ENCODE measurements at regions not wholly inside any gene's neighbourhood (a gene's known extent, or its start where the extent isn't known, plus 50 kb on each side); places are given as distances from the start of the nearest gene placed in this dataset.

DNA sequence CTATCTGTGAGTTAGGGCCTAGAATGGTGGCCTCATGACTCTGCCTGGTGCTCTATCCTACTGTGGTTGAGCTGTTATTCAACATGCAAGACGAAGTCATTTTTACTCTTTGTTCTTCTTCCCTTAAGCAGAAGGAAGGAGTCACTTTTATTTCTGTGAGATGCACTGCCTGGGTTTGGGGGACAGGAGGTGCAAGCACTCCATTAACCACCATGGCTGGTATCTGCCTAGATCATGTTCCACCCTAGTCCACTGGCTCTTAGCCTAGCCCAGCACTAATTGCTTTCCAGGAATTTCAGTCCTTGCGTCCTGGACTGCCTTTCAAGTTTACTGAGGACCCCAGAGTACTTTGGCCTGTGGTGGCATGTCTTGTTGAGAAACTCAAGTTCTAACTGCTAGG is 1182.7 kb downstream of the FSTL5 start:
- ATAC-seq (ENCODE audit: insufficient read depth, low FRiP score) (no peak), DNase-seq (no peak)
- H3K9ac ChIP-seq (ENCODE audit: insufficient read depth in 1 of 2, low read length in 2 of 2), result no peak overlapping the region
- peaks cover 0 to 2% (median 0%) of the 10 kb centered on the region in 5 donors for H3K4me1 ChIP-seq (ENCODE audit: control insufficient read depth in 5 of 5, insufficient read depth in 5 of 5, low read length in 5 of 5)
- TF ChIP-seq, protein P1, sequence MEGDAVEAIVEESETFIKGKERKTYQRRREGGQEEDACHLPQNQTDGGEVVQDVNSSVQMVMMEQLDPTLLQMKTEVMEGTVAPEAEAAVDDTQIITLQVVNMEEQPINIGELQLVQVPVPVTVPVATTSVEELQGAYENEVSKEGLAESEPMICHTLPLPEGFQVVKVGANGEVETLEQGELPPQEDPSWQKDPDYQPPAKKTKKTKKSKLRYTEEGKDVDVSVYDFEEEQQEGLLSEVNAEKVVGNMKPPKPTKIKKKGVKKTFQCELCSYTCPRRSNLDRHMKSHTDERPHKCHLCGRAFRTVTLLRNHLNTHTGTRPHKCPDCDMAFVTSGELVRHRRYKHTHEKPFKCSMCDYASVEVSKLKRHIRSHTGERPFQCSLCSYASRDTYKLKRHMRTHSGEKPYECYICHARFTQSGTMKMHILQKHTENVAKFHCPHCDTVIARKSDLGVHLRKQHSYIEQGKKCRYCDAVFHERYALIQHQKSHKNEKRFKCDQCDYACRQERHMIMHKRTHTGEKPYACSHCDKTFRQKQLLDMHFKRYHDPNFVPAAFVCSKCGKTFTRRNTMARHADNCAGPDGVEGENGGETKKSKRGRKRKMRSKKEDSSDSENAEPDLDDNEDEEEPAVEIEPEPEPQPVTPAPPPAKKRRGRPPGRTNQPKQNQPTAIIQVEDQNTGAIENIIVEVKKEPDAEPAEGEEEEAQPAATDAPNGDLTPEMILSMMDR (IDR thresholded peaks at IDR 0.05; ENCODE audit: control extremely low read depth, extremely low read depth), result no peak
- no peak overlapping the region for H3K4me3 ChIP-seq
- no peaks in the 10 kb centered on the region for H3K9me3 ChIP-seq (ENCODE audit: control insufficient read depth in 4 of 4, insufficient read depth in 3 of 4, low read length in 3 of 4)
- no peaks in the 10 kb centered on the region for H3K36me3 ChIP-seq (ENCODE audit: control insufficient read depth in 4 of 4, insufficient read depth in 4 of 4, low read length in 4 of 4)
- WGBS, 2 donors, result 84 to 90% methylated on average over 2 of the region's 2 CpGs
- H3K27ac ChIP-seq (ENCODE audit: low read depth in 1 of 2, low read length in 1 of 2), result no peak overlapping the region
- H3K27me3 ChIP-seq (ENCODE audit: control insufficient read depth in 3 of 3, insufficient read depth in 3 of 3, low read length in 2 of 3), result no peaks in the 10 kb centered on the region

- H3K4me3 ChIP-seq, result no peak overlapping the region
- WGBS, 2 donors, result 91% methylated on average over 9 of the region's 9 CpGs
- no peaks in the 10 kb centered on the region for H3K36me3 ChIP-seq (ENCODE audit: control insufficient read depth in 4 of 4, insufficient read depth in 4 of 4, low read length in 4 of 4)
- DNase-seq, result no peak
- TF ChIP-seq, protein P1 (IDR thresholded peaks at IDR 0.05; ENCODE audit: control extremely low read depth, extremely low read depth), result no peak
- H3K9ac ChIP-seq (ENCODE audit: insufficient read depth in 1 of 2, low read length in 2 of 2), result no peak overlapping the region
- H3K27me3 ChIP-seq (ENCODE audit: control insufficient read depth in 3 of 3, insufficient read depth in 3 of 3, low read length in 2 of 3), result no peaks in the 10 kb centered on the region
- no peak overlapping the region for H3K27ac ChIP-seq (ENCODE audit: low read depth in 1 of 2, low read length in 1 of 2)
- H3K4me1 ChIP-seq (ENCODE audit: control insufficient read depth in 5 of 5, insufficient read depth in 5 of 5, low read length in 5 of 5), result peaks cover 0 to 6% (median 0%) of the 10 kb centered on the region in 5 donors
- ATAC-seq (ENCODE audit: insufficient read depth, low FRiP score), result no peak
- H3K9me3 ChIP-seq (ENCODE audit: control insufficient read depth in 4 of 4, insufficient read depth in 3 of 4, low read length in 3 of 4), result no peaks in the 10 kb centered on the region
Measured at GRCh38 chr4:160983035-160983434, 1180.8 kb downstream of the FSTL5 start.

DNA sequence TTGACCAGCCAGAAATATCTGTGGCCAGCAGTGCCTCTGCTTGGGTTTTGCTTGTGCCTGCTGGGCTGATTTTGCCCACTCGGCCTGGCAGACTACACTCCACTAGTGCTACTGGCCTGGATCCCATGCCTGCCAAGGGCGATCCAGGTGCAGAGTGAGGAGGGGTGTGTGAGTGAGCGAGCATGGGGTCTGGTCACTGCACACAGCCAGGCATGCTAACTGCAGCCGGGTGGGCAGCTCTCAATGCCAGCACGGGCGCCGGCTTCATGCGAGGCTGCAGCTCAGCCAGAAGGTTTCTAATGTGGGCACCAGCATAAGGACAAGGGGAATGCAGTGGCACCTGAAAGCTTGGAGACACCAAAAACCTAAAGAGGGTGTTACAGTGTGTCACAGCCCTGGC is 1161.4 kb downstream of the FSTL5 start:
- DNase-seq (no peak), ATAC-seq (ENCODE audit: insufficient read depth, low FRiP score) (no peak)
- H3K9ac ChIP-seq (ENCODE audit: insufficient read depth in 1 of 2, low read length in 2 of 2), result no peak overlapping the region
- 92 to 93% methylated on average over 8 of the region's 8 CpGs for WGBS, 2 donors
- TF ChIP-seq, protein P1 (IDR thresholded peaks at IDR 0.05; ENCODE audit: control extremely low read depth, extremely low read depth), result no peak
- H3K36me3 ChIP-seq (ENCODE audit: control insufficient read depth in 4 of 4, insufficient read depth in 4 of 4, low read length in 4 of 4), result no peaks in the 10 kb centered on the region
- no peaks in the 10 kb centered on the region for H3K4me1 ChIP-seq (ENCODE audit: control insufficient read depth in 5 of 5, insufficient read depth in 5 of 5, low read length in 5 of 5)
- H3K4me3 ChIP-seq, result no peak overlapping the region
- H3K27ac ChIP-seq (ENCODE audit: low read depth in 1 of 2, low read length in 1 of 2), result no peak overlapping the region
- H3K9me3 ChIP-seq (ENCODE audit: control insufficient read depth in 4 of 4, insufficient read depth in 3 of 4, low read length in 3 of 4), result peaks cover 0 to 10% (median 0%) of the 10 kb centered on the region in 4 donors
- no peaks in the 10 kb centered on the region for H3K27me3 ChIP-seq (ENCODE audit: control insufficient read depth in 3 of 3, insufficient read depth in 3 of 3, low read length in 2 of 3)

GRCh38 chr4:161003418-161004057 is 1160.3 kb downstream of the FSTL5 start:
- Histone ChIP-seq H3K27me3 (ENCODE audit: control insufficient read depth in 3 of 3, insufficient read depth in 3 of 3, low read length in 2 of 3) (no peaks in the 10 kb centered on the region), H3K9ac (ENCODE audit: insufficient read depth in 1 of 2, low read length in 2 of 2) (no peak overlapping the region), H3K36me3 (ENCODE audit: control insufficient read depth in 4 of 4, insufficient read depth in 4 of 4, low read length in 4 of 4) (no peaks in the 10 kb centered on the region), H3K27ac (ENCODE audit: low read depth in 1 of 2, low read length in 1 of 2) (no peak overlapping the region), H3K4me1 (ENCODE audit: control insufficient read depth in 5 of 5, insufficient read depth in 5 of 5, low read length in 5 of 5) (no peaks in the 10 kb centered on the region), H3K9me3 (ENCODE audit: control insufficient read depth in 4 of 4, insufficient read depth in 3 of 4, low read length in 3 of 4) (peaks cover 0 to 10% (median 0%) of the 10 kb centered on the region in 4 donors), H3K4me3 (no peak overlapping the region)
- TF ChIP-seq, protein P1 (IDR thresholded peaks at IDR 0.05; ENCODE audit: control extremely low read depth, extremely low read depth), result no peak
- WGBS, 2 donors, result 92 to 93% methylated on average over 16 of the region's 16 CpGs
- ATAC-seq (ENCODE audit: insufficient read depth, low FRiP score) (no peak), DNase-seq (no peak)

Data from lung (tissue), 11 donors.